ENCODE measurements at regions not wholly inside any gene's neighbourhood (a gene's known extent, or its start where the extent isn't known, plus 50 kb on each side); places are given as distances from the start of the nearest gene placed in this dataset.

DNA sequence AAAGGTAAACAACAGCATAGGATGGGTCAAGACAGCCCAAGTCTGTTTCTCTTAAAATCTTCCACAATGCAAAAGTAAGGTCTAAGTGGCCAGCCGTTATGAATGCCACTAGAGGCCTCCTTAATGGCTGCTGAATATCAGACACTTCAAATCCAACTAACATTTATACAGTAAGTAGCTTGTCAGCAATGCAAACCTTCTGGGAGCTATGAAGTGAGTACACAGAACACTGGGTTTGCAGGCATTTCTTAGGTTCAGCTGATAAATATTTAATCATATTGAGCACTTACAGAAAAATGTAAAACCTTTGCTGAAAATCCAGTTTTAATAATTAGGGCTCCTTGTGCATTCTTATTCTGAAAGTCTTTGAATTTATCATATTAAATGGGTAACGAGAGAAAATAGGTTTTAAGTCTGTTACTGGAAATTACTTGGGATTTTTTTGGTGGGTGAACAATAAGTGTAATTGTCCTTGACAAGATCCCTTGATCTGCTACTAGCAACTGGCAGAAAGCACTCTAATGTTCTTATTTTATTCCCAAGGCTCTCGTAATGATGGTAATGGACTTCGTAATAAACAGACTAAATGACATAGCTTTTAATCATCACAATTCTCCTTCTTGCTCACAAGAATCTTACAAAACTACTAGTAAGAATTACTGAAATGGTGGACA lies 141.7 kb upstream of the GPR149 start:
- no peak overlapping the region for H3K4me2 ChIP-seq
- no peak overlapping the region for H3K27ac ChIP-seq

DNA sequence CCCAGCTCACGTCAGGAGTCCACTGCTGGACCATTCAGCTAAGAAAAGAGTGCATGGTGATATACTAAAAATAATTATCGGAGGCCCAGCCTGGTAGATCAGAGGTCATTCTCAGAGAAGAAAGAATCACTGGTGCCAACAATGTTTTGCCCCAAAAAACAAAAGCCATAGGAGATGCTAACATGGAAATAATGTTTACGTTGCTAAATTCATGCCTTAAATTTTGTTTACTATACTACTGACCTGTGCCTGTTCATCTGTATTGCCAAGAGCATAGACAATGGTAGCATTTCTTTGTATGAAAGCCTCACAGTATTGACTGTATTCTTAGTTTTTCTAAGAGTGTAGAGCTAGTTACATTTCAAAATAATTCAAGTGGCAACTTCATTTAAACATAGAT lies 138.1 kb upstream of the GPR149 start:
- Histone ChIP-seq H3K9me3 (no peaks in the 10 kb centered on the region), H3K27me3 (no peaks in the 10 kb centered on the region), H3K4me2 (no peak overlapping the region), H3K27ac (no peak overlapping the region), H3K36me3 (no peaks in the 10 kb centered on the region), H3K4me1 (no peaks in the 10 kb centered on the region), H3K4me3 (no peak overlapping the region), H3K9ac (no peak overlapping the region), H4K20me1 (no peaks in the 10 kb centered on the region)
- TF ChIP-seq Cebpa-rat (IDR thresholded peaks at IDR 0.05) = no peak

More for the DNA sequence above, 141.7 kb upstream of the GPR149 start:
- no peaks in the 10 kb centered on the region for H3K4me1 ChIP-seq
- peaks cover 6% of the 10 kb centered on the region; the same call in 1 of the 2 replicates for H3K9me3 ChIP-seq
- no peak overlapping the region for H3K9ac ChIP-seq
- TF ChIP-seq Cebpa-rat (IDR thresholded peaks at IDR 0.05) = no peak
- no peaks in the 10 kb centered on the region for H3K27me3 ChIP-seq
- H3K4me3 ChIP-seq = no peak overlapping the region
- no peaks in the 10 kb centered on the region for H4K20me1 ChIP-seq
- H3K36me3 ChIP-seq = no peaks in the 10 kb centered on the region

DNA sequence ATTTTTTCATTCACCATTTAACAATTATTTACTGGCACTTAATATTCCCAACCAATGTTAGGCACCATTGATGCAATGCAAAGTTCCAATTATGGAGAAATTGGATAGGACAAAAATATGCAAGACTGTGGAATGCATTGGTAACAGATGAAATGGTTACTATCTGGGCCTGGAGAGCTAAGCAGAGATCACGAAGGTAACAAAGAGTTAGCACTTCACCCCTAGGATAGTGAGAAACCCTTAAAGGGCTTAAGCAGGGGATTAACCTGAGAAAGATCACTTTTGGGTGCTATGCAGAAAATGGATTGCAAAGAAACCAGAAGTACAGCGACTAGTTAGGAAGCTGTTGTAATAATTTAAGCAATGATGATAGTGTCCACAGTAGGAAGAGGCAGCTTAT lies 129.6 kb upstream of the GPR149 start:
- H3K9me3 ChIP-seq = no peaks in the 10 kb centered on the region
- no peaks in the 10 kb centered on the region for H3K36me3 ChIP-seq
- no peak overlapping the region for H3K27ac ChIP-seq
- H4K20me1 ChIP-seq = no peaks in the 10 kb centered on the region
- TF ChIP-seq Cebpa-rat (IDR thresholded peaks at IDR 0.05) = no peak
- no peaks in the 10 kb centered on the region for H3K27me3 ChIP-seq
- no peaks in the 10 kb centered on the region for H3K4me1 ChIP-seq
- no peak overlapping the region for H3K4me3 ChIP-seq
- no peak overlapping the region for H3K4me2 ChIP-seq
- H3K9ac ChIP-seq = no peak overlapping the region

DNA sequence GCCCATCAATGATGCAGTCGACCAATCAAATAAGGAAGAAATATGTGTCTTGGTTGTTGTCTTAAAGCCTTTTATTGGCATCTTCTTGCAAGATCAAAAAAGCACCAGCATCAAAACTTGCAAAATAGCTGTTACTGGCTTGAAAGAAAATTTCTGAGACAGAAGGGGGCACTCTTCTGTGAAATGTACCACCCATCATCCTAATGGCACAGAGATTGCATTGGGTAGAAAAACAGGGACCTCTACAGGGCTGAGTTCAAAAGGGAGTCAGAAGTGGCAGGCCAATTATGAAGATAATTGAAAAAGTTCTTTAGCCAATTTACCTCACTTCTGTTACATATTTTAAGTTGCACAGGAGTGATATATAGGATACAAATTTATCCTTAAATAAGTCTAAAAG lies 122.3 kb upstream of the GPR149 start:
- Histone ChIP-seq H4K20me1 (no peaks in the 10 kb centered on the region), H3K27ac (no peak overlapping the region), H3K9ac (no peak overlapping the region), H3K4me1 (no peaks in the 10 kb centered on the region), H3K27me3 (no peaks in the 10 kb centered on the region), H3K36me3 (no peaks in the 10 kb centered on the region), H3K4me3 (no peak overlapping the region), H3K4me2 (no peak overlapping the region), H3K9me3 (no peaks in the 10 kb centered on the region)
- no peak for TF ChIP-seq Cebpa-rat (IDR thresholded peaks at IDR 0.05)

DNA sequence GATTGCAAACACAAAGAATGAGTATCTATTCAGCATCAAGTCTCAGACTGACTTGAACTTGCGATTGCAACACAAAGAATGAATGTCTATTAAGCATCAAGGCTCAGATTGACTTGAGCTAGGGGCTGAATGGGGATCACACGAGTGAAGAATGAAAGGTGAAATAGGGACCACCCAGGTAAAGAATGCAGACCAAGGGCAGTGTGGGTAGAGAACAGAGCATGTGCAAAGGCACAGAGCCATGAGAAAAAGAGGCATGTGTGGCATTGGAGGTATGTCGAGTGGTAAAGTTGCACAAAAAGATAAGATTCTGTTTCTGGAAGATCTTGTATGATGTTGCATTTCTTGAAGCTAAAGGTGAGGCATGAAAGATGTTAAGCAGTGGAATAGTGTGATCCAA lies 119.4 kb upstream of the GPR149 start:
- no peaks in the 10 kb centered on the region for H4K20me1 ChIP-seq
- H3K4me1 ChIP-seq = no peaks in the 10 kb centered on the region
- no peaks in the 10 kb centered on the region for H3K27me3 ChIP-seq
- H3K36me3 ChIP-seq = no peaks in the 10 kb centered on the region
- no peak overlapping the region for H3K9ac ChIP-seq
- no peak overlapping the region for H3K27ac ChIP-seq
- H3K9me3 ChIP-seq = no peaks in the 10 kb centered on the region
- TF ChIP-seq Cebpa-rat (IDR thresholded peaks at IDR 0.05) = no peak
- no peak overlapping the region for H3K4me2 ChIP-seq
- H3K4me3 ChIP-seq = no peak overlapping the region

DNA sequence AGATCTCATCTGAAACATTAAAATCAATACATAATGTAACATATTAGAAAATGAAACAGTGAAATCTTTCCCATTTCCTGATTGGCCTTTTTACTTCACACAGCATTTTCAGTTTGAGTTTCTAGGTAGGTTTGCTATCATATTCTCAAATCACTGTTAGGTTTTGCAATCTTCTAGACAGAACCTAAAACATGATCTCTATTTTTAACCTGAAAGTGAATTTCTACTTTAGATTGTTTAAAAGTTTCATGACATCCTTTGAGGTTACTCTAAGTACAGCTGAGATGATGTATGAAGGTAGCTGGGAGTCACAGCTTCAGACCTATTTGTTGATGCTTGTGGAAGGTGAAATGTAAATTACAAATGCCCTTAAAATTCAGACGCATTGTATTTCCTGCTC lies 118.4 kb upstream of the GPR149 start:
- no peak overlapping the region for H3K27ac ChIP-seq
- H3K9ac ChIP-seq = no peak overlapping the region
- no peaks in the 10 kb centered on the region for H3K27me3 ChIP-seq
- H3K4me1 ChIP-seq = no peaks in the 10 kb centered on the region
- no peak overlapping the region for H3K4me2 ChIP-seq
- no peak for TF ChIP-seq Cebpa-rat (IDR thresholded peaks at IDR 0.05)
- H3K4me3 ChIP-seq = no peak overlapping the region
- no peaks in the 10 kb centered on the region for H3K36me3 ChIP-seq
- H4K20me1 ChIP-seq = no peaks in the 10 kb centered on the region
- no peaks in the 10 kb centered on the region for H3K9me3 ChIP-seq

DNA sequence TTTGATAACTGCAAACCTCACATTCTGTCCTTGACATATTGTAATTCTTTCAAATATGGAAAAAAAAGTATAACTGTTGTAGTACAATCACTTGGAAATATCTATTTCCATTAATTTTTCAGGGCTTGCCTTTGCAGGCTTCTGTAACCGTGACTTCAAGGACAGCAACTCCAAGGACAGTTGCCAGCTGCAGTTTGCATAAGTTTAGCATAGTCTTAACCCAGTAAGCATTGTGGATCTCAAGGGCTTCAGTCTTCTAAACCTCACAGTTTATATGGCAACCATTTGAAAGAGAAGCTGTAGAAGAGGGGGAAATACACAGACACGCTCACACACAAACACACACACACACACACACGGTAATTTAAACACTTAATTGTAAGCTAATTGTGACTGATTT lies 112.8 kb upstream of the GPR149 start:
- Histone ChIP-seq H3K4me1 (no peaks in the 10 kb centered on the region), H3K36me3 (no peaks in the 10 kb centered on the region), H3K9me3 (no peaks in the 10 kb centered on the region), H3K4me2 (no peak overlapping the region), H3K4me3 (no peak overlapping the region), H3K27me3 (no peaks in the 10 kb centered on the region), H3K9ac (no peak overlapping the region), H3K27ac (no peak overlapping the region), H4K20me1 (no peaks in the 10 kb centered on the region)
- no peak for TF ChIP-seq Cebpa-rat (IDR thresholded peaks at IDR 0.05)

DNA sequence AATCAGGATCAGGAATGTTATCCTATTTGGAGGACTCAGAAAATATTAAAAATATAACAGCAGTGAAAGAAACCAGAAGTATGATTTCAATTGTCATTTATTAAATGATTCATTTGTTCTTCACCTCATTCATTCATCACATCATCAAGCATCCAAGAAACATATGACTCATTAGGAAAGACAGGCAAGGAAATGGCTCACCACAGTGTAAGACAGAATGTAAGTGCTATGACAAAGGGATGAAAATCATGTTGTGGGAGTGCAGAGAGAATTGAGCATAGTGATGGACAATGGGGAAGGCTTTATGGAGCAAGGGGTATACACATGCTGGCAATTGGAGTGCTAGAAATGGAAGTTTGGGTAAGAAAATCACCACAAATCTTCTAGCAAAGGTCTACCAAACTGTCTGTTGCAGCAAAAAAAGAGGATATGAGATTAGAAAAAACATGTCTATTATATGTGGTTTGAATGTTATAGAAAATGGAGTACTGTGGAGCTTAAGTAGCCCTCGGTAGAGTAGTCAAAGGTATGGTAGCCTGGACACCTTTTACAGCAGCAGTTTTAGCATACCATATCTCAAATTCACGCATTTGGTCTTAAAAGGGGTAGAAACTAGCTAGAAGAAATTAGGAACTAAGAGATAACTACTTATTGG lies 111.1 kb upstream of the GPR149 start:
- Histone ChIP-seq H3K36me3 (no peaks in the 10 kb centered on the region), H3K9ac (no peak overlapping the region), H3K4me2 (no peak overlapping the region), H3K27me3 (no peaks in the 10 kb centered on the region), H3K4me3 (no peak overlapping the region), H3K9me3 (no peaks in the 10 kb centered on the region), H3K27ac (no peak overlapping the region), H4K20me1 (no peaks in the 10 kb centered on the region), H3K4me1 (no peaks in the 10 kb centered on the region)
- TF ChIP-seq Cebpa-rat (IDR thresholded peaks at IDR 0.05) = no peak

DNA sequence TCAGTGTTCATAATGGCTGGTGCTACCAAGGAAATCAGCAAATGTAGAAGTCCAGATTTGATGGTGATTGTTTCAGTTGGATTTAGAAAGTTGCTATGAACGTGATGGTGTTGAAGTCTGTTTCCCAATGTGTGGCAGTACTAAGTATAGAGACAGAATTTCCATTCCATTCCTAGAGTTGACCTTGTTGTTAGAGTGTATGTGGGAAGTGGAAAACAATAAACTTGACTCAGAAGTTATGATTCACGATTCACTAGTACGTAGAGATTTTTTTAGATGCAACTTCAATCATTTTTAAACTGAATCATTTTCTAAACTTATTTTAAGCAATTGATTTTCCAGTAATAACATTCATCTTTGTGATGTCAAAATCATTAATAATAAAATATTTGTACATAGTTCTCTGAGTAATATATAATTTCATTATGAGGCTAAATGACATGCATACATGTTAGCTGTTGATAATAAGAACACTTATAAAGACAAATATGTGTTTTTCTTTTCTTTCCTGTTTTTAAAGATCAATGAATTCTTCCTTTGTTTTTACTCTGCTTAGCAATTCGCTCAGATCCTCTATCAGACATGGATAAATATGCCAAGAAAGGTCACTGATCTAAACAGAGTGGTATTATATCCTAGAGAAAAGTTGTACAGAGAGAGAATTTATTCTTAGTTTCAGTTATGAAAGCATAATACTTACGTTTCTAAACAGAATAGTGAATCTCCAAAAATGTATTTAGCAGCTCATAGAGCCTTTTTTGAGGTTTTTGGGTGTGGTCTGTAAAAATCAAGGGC lies 108.8 kb upstream of the GPR149 start:
- no peaks in the 10 kb centered on the region for H3K27me3 ChIP-seq
- no peaks in the 10 kb centered on the region for H3K4me1 ChIP-seq
- no peak overlapping the region for H3K4me2 ChIP-seq
- no peak overlapping the region for H3K27ac ChIP-seq
- H3K9ac ChIP-seq = no peak overlapping the region
- no peaks in the 10 kb centered on the region for H3K36me3 ChIP-seq
- no peak for TF ChIP-seq Cebpa-rat (IDR thresholded peaks at IDR 0.05)
- H3K4me3 ChIP-seq = no peak overlapping the region
- no peaks in the 10 kb centered on the region for H4K20me1 ChIP-seq
- H3K9me3 ChIP-seq = no peaks in the 10 kb centered on the region

DNA sequence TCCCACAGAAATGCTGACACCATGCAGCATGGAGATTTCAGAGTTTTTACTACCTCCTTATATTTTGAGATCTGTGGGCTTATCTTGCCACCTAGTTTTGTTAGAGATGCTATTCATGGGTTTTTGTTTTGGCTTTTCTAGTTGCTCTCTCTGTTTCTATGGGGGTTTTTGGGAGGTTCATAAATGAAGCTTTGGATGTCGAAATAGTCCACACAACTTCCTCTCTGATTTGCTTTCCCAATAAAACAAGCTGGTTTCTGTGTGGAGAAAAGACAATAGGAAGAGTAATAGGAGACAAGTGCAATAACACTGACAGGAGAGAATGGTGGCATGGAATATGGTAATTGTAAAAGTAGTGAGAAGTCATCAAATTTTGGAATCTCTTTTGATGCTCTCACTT lies 106.8 kb upstream of the GPR149 start:
- Histone ChIP-seq H3K9me3 (no peaks in the 10 kb centered on the region), H3K4me1 (no peaks in the 10 kb centered on the region), H3K4me3 (no peak overlapping the region), H3K9ac (no peak overlapping the region), H3K4me2 (no peak overlapping the region), H3K36me3 (no peaks in the 10 kb centered on the region), H3K27ac (no peak overlapping the region), H3K27me3 (no peaks in the 10 kb centered on the region), H4K20me1 (no peaks in the 10 kb centered on the region)
- TF ChIP-seq Cebpa-rat (IDR thresholded peaks at IDR 0.05) = no peak

Data from BLaER1 (cell line).